22Rv1 (cell line): ENCODE measurements at regions not wholly inside any gene's neighbourhood (a gene's known extent, or its start where the extent isn't known, plus 50 kb on each side); places are given as distances from the start of the nearest gene placed in this dataset.

ENCODE experiments used
- ZFX ChIP-seq: fragments of 450-650 bp; IDR thresholded peaks from 2 replicates; pipeline ENCODE4 v1.6.1; 2017; ENCODE audit warnings: antibody characterized with exemption, borderline replicate concordance
- TF ChIP-seq, protein P1 (sequence below): fragments of 450-650 bp; IDR thresholded peaks from 2 replicates; pipeline ENCODE4 v1.5.1; 2017; ENCODE audit warnings: mild to moderate bottlenecking

- TF ChIP-seq, protein P1, sequence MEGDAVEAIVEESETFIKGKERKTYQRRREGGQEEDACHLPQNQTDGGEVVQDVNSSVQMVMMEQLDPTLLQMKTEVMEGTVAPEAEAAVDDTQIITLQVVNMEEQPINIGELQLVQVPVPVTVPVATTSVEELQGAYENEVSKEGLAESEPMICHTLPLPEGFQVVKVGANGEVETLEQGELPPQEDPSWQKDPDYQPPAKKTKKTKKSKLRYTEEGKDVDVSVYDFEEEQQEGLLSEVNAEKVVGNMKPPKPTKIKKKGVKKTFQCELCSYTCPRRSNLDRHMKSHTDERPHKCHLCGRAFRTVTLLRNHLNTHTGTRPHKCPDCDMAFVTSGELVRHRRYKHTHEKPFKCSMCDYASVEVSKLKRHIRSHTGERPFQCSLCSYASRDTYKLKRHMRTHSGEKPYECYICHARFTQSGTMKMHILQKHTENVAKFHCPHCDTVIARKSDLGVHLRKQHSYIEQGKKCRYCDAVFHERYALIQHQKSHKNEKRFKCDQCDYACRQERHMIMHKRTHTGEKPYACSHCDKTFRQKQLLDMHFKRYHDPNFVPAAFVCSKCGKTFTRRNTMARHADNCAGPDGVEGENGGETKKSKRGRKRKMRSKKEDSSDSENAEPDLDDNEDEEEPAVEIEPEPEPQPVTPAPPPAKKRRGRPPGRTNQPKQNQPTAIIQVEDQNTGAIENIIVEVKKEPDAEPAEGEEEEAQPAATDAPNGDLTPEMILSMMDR = no peak
- no peak for TF ChIP-seq ZFX
Measured at GRCh38 chr6:55676736-55677135, 97.7 kb upstream of the HMGCLL1 start.
